K562 (cell line): ENCODE measurements at regions not wholly inside any gene's neighbourhood (a gene's known extent, or its start where the extent isn't known, plus 50 kb on each side); places are given as distances from the start of the nearest gene placed in this dataset.
A peak's percentile ranks its signal among the peaks of the same experiment; 100 is the strongest.

ENCODE experiments used
- BRF1 ChIP-seq: IDR thresholded peaks from 3 replicates; pipeline ENCODE4 v1.6.1; 2011; ENCODE audit warnings: borderline replicate concordance, mild to moderate bottlenecking; ENCODE audit not compliant: insufficient read length; ENCODE audit errors: extremely low read depth
- DMBX1 ChIP-seq: fragments of 250-450 bp; sonication (Bioruptor Pico); IDR thresholded peaks from 2 replicates; pipeline ENCODE4 v1.8.0; 2022; ENCODE audit warnings: inconsistent platforms, mild to moderate bottlenecking, moderate library complexity, borderline replicate concordance
- EZH2 ChIP-seq: IDR thresholded peaks from 2 replicates; pipeline ENCODE4 v1.6.1; 2012; ENCODE audit warnings: low read depth, mild to moderate bottlenecking, inconsistent platforms, low read length, borderline replicate concordance
- FOS ChIP-seq: IDR thresholded peaks from 3 replicates; pipeline ENCODE4 v1.6.1; 2011; ENCODE audit not compliant: insufficient read length; ENCODE audit errors: extremely low read depth
- KAT7 ChIP-seq: sonication (generic); formaldehyde crosslinking; IDR thresholded peaks from 2 replicates; pipeline ENCODE4 v1.8.0; 2022; ENCODE audit warnings: missing genetic modification reagents, mild to moderate bottlenecking, borderline replicate concordance
- MITF ChIP-seq: IDR thresholded peaks from 2 replicates; pipeline ENCODE4 v1.6.1; 2014; ENCODE audit warnings: antibody characterized with exemption
- NONO ChIP-seq, 2 experiments: fragments of 200-400 bp in 1 of 2; fragments of 450-650 bp in 1 of 2; formaldehyde crosslinking in 1 of 2; IDR thresholded peaks; 2 replicates each; pipeline ENCODE4 v1.6.1; 2017; ENCODE audit warnings: low read depth in 2 of 2, mild to moderate bottlenecking in 2 of 2, moderate library complexity in 2 of 2, low read length in 1 of 2
- RBM34 ChIP-seq: fragments of 200-400 bp; formaldehyde crosslinking; IDR thresholded peaks from 2 replicates; pipeline ENCODE4 v1.6.1; 2018; ENCODE audit warnings: low read length, borderline replicate concordance; ENCODE audit not compliant: insufficient read depth
- RFX1 ChIP-seq: fragments of 450-650 bp; IDR thresholded peaks from 2 replicates; pipeline ENCODE4 v1.6.1; 2016; ENCODE audit warnings: mild to moderate bottlenecking, moderate library complexity
- TRIM28 ChIP-seq: fragments of 450-650 bp; IDR thresholded peaks from 2 replicates; pipeline ENCODE4 v1.6.1; 2017
- U2AF2 ChIP-seq: fragments of 200-400 bp; formaldehyde crosslinking; optimal IDR thresholded peaks from 2 replicates; pipeline ENCODE3; 2017; ENCODE audit warnings: low read depth, mild to moderate bottlenecking, low read length
- ZFP1 ChIP-seq: fragments of 450-650 bp; formaldehyde crosslinking; IDR thresholded peaks from 2 replicates; pipeline ENCODE4 v1.4.0; 2020; ENCODE audit warnings: mild to moderate bottlenecking, mixed read lengths
- ZNF146 ChIP-seq: IDR thresholded peaks from one replicate; pipeline ENCODE4 v1.6.1; 2018; ENCODE audit warnings: missing compliant biosample characterization; ENCODE audit not compliant: unreplicated experiment
- ZNF436 ChIP-seq: fragments of 250-450, 450-650 bp; sonication (Bioruptor Pico); formaldehyde crosslinking; IDR thresholded peaks from 2 replicates; pipeline ENCODE4 v1.7.0; 2020; ENCODE audit warnings: mild to moderate bottlenecking
- TF ChIP-seq, protein P1 (sequence below): fragments of 450-650 bp; IDR thresholded peaks from one replicate; pipeline ENCODE4 v1.6.1; 2018; ENCODE audit warnings: mild to moderate bottlenecking, moderate library complexity; ENCODE audit not compliant: partially characterized antibody
- TF ChIP-seq, protein P2 (sequence below): sonication (generic); formaldehyde crosslinking; IDR thresholded peaks from 2 replicates; pipeline ENCODE4 v1.8.0; 2023; ENCODE audit warnings: missing genetic modification reagents, mild to moderate bottlenecking, borderline replicate concordance
- TF ChIP-seq, protein P3 (sequence below): sonication (generic); formaldehyde crosslinking; IDR thresholded peaks from 2 replicates; pipeline ENCODE4 v1.8.1; 2023; ENCODE audit warnings: mild to moderate bottlenecking, missing genetic modification reagents

DNA sequence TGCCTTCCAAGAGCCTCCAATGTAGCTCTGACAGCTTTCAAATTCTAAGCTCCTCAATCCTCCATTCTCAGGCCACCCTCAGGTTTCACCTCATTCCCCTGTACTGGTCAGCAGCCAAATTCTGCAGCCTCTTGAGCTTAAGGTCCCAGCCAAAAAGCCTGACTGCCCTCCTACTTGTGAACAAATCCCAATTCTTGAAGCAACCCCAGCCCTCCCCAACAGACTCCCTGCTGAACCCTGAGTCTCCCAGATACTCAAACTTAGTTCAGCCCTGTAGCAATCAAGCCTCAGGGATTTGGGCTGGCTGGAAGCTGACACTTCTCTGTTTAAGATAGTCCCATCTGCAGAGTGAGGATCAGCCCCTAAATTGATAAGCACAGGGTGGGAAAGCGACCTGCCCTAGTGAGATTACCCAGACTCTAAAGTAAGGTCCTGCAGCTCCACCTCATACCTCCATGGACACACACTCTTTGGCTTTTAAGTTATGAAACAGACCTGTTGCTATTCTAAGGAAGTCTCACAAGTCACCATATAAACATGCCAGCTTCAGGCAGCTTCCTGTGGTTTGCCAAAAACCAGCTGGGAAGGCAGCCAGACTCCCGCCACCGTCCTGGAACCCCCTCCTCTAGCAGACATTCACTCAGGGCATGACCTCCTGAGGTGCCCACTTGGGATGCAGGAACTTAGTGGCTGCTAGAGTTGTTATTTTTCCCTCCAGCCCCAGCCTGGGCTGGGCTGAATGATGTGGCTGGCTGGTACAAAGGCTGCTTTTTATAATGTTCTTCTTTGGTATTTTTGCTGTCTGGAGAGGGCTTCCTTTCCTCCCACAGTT is 82.5 kb upstream of the PICALM start (continued):
- no peak; the same call in 1 of the 2 replicates for TF ChIP-seq RFX1
- TF ChIP-seq, protein P1, sequence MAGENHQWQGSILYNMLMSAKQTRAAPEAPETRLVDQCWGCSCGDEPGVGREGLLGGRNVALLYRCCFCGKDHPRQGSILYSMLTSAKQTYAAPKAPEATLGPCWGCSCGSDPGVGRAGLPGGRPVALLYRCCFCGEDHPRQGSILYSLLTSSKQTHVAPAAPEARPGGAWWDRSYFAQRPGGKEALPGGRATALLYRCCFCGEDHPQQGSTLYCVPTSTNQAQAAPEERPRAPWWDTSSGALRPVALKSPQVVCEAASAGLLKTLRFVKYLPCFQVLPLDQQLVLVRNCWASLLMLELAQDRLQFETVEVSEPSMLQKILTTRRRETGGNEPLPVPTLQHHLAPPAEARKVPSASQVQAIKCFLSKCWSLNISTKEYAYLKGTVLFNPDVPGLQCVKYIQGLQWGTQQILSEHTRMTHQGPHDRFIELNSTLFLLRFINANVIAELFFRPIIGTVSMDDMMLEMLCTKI: no peak
- no peak for TF ChIP-seq ZNF146 (CRISPR knock-in tag)
- TF ChIP-seq U2AF2: no peak
- no peak for TF ChIP-seq ZFP1
- peak; percentile 79 for TF ChIP-seq DMBX1 (CRISPR knock-in tag)
- no peak for TF ChIP-seq FOS
- TF ChIP-seq EZH2: no peak; the same call in 1 of the 2 replicates
- no peak for TF ChIP-seq ZNF436 (CRISPR knock-in tag)
- peak; percentile 36; the same call in 1 of the 2 replicates for TF ChIP-seq MITF
- TF ChIP-seq, protein P2, sequence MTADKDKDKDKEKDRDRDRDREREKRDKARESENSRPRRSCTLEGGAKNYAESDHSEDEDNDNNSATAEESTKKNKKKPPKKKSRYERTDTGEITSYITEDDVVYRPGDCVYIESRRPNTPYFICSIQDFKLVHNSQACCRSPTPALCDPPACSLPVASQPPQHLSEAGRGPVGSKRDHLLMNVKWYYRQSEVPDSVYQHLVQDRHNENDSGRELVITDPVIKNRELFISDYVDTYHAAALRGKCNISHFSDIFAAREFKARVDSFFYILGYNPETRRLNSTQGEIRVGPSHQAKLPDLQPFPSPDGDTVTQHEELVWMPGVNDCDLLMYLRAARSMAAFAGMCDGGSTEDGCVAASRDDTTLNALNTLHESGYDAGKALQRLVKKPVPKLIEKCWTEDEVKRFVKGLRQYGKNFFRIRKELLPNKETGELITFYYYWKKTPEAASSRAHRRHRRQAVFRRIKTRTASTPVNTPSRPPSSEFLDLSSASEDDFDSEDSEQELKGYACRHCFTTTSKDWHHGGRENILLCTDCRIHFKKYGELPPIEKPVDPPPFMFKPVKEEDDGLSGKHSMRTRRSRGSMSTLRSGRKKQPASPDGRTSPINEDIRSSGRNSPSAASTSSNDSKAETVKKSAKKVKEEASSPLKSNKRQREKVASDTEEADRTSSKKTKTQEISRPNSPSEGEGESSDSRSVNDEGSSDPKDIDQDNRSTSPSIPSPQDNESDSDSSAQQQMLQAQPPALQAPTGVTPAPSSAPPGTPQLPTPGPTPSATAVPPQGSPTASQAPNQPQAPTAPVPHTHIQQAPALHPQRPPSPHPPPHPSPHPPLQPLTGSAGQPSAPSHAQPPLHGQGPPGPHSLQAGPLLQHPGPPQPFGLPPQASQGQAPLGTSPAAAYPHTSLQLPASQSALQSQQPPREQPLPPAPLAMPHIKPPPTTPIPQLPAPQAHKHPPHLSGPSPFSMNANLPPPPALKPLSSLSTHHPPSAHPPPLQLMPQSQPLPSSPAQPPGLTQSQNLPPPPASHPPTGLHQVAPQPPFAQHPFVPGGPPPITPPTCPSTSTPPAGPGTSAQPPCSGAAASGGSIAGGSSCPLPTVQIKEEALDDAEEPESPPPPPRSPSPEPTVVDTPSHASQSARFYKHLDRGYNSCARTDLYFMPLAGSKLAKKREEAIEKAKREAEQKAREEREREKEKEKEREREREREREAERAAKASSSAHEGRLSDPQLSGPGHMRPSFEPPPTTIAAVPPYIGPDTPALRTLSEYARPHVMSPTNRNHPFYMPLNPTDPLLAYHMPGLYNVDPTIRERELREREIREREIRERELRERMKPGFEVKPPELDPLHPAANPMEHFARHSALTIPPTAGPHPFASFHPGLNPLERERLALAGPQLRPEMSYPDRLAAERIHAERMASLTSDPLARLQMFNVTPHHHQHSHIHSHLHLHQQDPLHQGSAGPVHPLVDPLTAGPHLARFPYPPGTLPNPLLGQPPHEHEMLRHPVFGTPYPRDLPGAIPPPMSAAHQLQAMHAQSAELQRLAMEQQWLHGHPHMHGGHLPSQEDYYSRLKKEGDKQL: 0 out of 2 replicates have a peak, but pooled peaks have one; percentile 77
- no peak for TF ChIP-seq RBM34
- TF ChIP-seq NONO (IDR thresholded peaks at IDR 0.05; ENCODE audit: low read depth in 2 of 2, low read length in 1 of 2): 0 out of 4 replicates have a peak, but pooled peaks of 1 of the 2 experiments have one; percentile 21
- no peak; the same call in 1 of the 2 replicates for TF ChIP-seq TRIM28
- TF ChIP-seq KAT7 (CRISPR knock-in tag): no peak
- no peak for TF ChIP-seq BRF1
- TF ChIP-seq, protein P3, sequence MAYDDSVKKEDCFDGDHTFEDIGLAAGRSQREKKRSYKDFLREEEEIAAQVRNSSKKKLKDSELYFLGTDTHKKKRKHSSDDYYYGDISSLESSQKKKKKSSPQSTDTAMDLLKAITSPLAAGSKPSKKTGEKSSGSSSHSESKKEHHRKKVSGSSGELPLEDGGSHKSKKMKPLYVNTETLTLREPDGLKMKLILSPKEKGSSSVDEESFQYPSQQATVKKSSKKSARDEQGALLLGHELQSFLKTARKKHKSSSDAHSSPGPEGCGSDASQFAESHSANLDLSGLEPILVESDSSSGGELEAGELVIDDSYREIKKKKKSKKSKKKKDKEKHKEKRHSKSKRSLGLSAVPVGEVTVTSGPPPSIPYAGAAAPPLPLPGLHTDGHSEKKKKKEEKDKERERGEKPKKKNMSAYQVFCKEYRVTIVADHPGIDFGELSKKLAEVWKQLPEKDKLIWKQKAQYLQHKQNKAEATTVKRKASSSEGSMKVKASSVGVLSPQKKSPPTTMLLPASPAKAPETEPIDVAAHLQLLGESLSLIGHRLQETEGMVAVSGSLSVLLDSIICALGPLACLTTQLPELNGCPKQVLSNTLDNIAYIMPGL (CRISPR knock-in tag): no peak
